Caco-2 (cell line): ENCODE measurements at regions not wholly inside any gene's neighbourhood (a gene's known extent, or its start where the extent isn't known, plus 50 kb on each side); places are given as distances from the start of the nearest gene placed in this dataset.

ENCODE experiments used
- BruUV-seq: library from RNA; stranded (reverse); fragments of 400-500 nt; replicated peaks from 2 replicates; lab custom pipeline; 2021; lab: Mats Ljungman, UMichigan
- CTCF ChIA-PET: fragments of 300-600 bp; sonication (Branson Sonifier 250); formaldehyde crosslinking; loops from one replicate; lab custom pipeline; 2022; ENCODE audit warnings: antibody characterized with exemption; lab: Charles Lee
- POLR2A ChIA-PET: fragments of 300-600 bp; sonication (Branson Sonifier 250); formaldehyde crosslinking; loops from one replicate; lab custom pipeline; 2022; ENCODE audit warnings: antibody characterized with exemption; lab: Charles Lee
- DNase-seq, 2 experiments: peaks; one replicate each; pipeline versions ENCODE4 v3.0.0 to v3.0.0-alpha.2; 2020 to 2022
- H3K27me3 ChIP-seq: replicated peaks from 2 replicates; pipeline ENCODE4 v1.6.0; 2011; ENCODE audit warnings: low read length; ENCODE audit not compliant: control insufficient read depth, insufficient read depth
- H3K36me3 ChIP-seq: 2 replicates; pipeline ENCODE4 v1.5.1; 2011; ENCODE audit warnings: low read length; ENCODE audit not compliant: control insufficient read depth, insufficient read depth
- H3K4me1 ChIP-seq: fragments of 250-450 bp; sonication (Bioruptor Pico); 2 replicates; pipeline ENCODE4 v1.5.1; 2020; ENCODE audit warnings: mild to moderate bottlenecking
- H3K4me3 ChIP-seq: 2 replicates; pipeline ENCODE4 v1.5.1; 2011; ENCODE audit warnings: low read depth, mild to moderate bottlenecking, control low read depth, low read length
- H3K9me3 ChIP-seq: fragments of 250-450 bp; sonication (Bioruptor Pico); 2 replicates; pipeline ENCODE4 v1.5.1; 2020; ENCODE audit warnings: mild to moderate bottlenecking, moderate library complexity
- H3K27ac Mint-ChIP-seq: one replicate; pipeline ENCODE4 v1.8.0; 2022; ENCODE audit warnings: mixed read lengths; ENCODE audit not compliant: unreplicated experiment
- H3K27me3 Mint-ChIP-seq: one replicate; pipeline ENCODE4 v1.8.0; 2022; ENCODE audit warnings: mixed read lengths; ENCODE audit not compliant: insufficient read depth, unreplicated experiment
- H3K36me3 Mint-ChIP-seq: one replicate; pipeline ENCODE4 v1.8.0; 2022; ENCODE audit warnings: mild to moderate bottlenecking, mixed read lengths; ENCODE audit not compliant: insufficient read depth, unreplicated experiment
- H3K4me1 Mint-ChIP-seq: one replicate; pipeline ENCODE4 v1.8.0; 2022; ENCODE audit warnings: low read depth, mixed read lengths; ENCODE audit not compliant: unreplicated experiment
- H3K4me3 Mint-ChIP-seq: one replicate; pipeline ENCODE4 v1.8.0; 2022; ENCODE audit warnings: mild to moderate bottlenecking, moderate library complexity, mixed read lengths; ENCODE audit not compliant: unreplicated experiment
- H3K9me3 Mint-ChIP-seq: one replicate; pipeline ENCODE4 v1.8.0; 2022; ENCODE audit warnings: mixed read lengths; ENCODE audit not compliant: unreplicated experiment
- CTCF ChIP-seq, 2 experiments: fragments of 200-600 bp in 1 of 2; IDR thresholded peaks; 1 replicate in 1 of 2; 2 replicates in 1 of 2; pipeline versions ENCODE4 v1.5.1 to v1.8.0; 2011 to 2022; ENCODE audit warnings: antibody characterized with exemption in 1 of 2, control low read depth in 1 of 2, inconsistent platforms in 1 of 2, low read depth in 1 of 2, low read length in 1 of 2, mild to moderate bottlenecking in 1 of 2, moderate library complexity in 1 of 2; ENCODE audit not compliant: insufficient read depth in 1 of 2, severe bottlenecking in 1 of 2, unreplicated experiment in 1 of 2
- intact Hi-C: fragments of 100-400 bp; cut with micrococcal nuclease; formaldehyde crosslinking; loops from one replicate; pipeline ENCODE4 v1.10.0; 2022; ENCODE audit not compliant: unreplicated experiment

GRCh38 chr5:158409507-158409906 is 550.6 kb upstream of the CLINT1 start:
- CTCF ChIA-PET: no interaction called here
- Histone ChIP-seq H3K27me3 (no peaks in the 10 kb centered on the region), H3K4me3 (no peak overlapping the region), H3K4me1 (no peaks in the 10 kb centered on the region), H3K36me3 (no peaks in the 10 kb centered on the region), H3K9me3 (no peaks in the 10 kb centered on the region)
- no peaks in the 10 kb centered on the region for H3K36me3 Mint-ChIP-seq
- peaks cover 4% of the 10 kb centered on the region for H3K27me3 Mint-ChIP-seq
- no peaks in the 10 kb centered on the region for H3K9me3 Mint-ChIP-seq
- no peak for TF ChIP-seq CTCF (IDR thresholded peaks at IDR 0.05; ENCODE audit: insufficient read depth in 1 of 2, low read depth in 1 of 2, low read length in 1 of 2, severe bottlenecking in 1 of 2, unreplicated experiment in 1 of 2)
- no peak for DNase-seq
- POLR2A ChIA-PET: no interaction called here
- no TSS peak for BruUV-seq
- H3K27ac Mint-ChIP-seq: no peak overlapping the region
- H3K4me1 Mint-ChIP-seq: no peaks in the 10 kb centered on the region
- no peak overlapping the region for H3K4me3 Mint-ChIP-seq
- intact Hi-C loops: no loop called here

- H3K27me3 ChIP-seq: no peaks in the 10 kb centered on the region
- BruUV-seq: no TSS peak
- no peak for DNase-seq
- Mint-ChIP-seq H3K9me3 (no peaks in the 10 kb centered on the region), H3K4me3 (no peak overlapping the region), H3K4me1 (no peaks in the 10 kb centered on the region), H3K27me3 (no peaks in the 10 kb centered on the region), H3K36me3 (no peaks in the 10 kb centered on the region), H3K27ac (no peak overlapping the region)
- POLR2A ChIA-PET: no interaction called here
- no peak for TF ChIP-seq CTCF (IDR thresholded peaks at IDR 0.05; ENCODE audit: insufficient read depth in 1 of 2, low read depth in 1 of 2, low read length in 1 of 2, severe bottlenecking in 1 of 2, unreplicated experiment in 1 of 2)
- no peaks in the 10 kb centered on the region for H3K4me1 ChIP-seq
- H3K9me3 ChIP-seq: no peaks in the 10 kb centered on the region
- H3K36me3 ChIP-seq: no peaks in the 10 kb centered on the region
- no peak overlapping the region for H3K4me3 ChIP-seq
- CTCF ChIA-PET: no interaction called here
- intact Hi-C loops: no loop called here
Measured at GRCh38 chr5:158407824-158408195, 548.9 kb upstream of the CLINT1 start.

GRCh38 chr5:158406884-158407823 is 548.2 kb upstream of the CLINT1 start:
- Mint-ChIP-seq H3K9me3 (no peaks in the 10 kb centered on the region), H3K36me3 (no peaks in the 10 kb centered on the region), H3K4me1 (no peaks in the 10 kb centered on the region), H3K27ac (no peak overlapping the region), H3K27me3 (no peaks in the 10 kb centered on the region), H3K4me3 (no peak overlapping the region)
- Histone ChIP-seq H3K9me3 (no peaks in the 10 kb centered on the region), H3K4me1 (no peaks in the 10 kb centered on the region), H3K4me3 (no peak overlapping the region), H3K36me3 (no peaks in the 10 kb centered on the region), H3K27me3 (no peaks in the 10 kb centered on the region)
- ChIA-PET CTCF (no interaction called here), POLR2A (no interaction called here)
- intact Hi-C loops: no loop called here
- TF ChIP-seq CTCF (IDR thresholded peaks at IDR 0.05; ENCODE audit: insufficient read depth in 1 of 2, low read depth in 1 of 2, low read length in 1 of 2, severe bottlenecking in 1 of 2, unreplicated experiment in 1 of 2): no peak
- no peak for DNase-seq
- no TSS peak for BruUV-seq
